Smooth muscle cell (in vitro differentiated cells): ENCODE measurements at regions not wholly inside any gene's neighbourhood (a gene's known extent, or its start where the extent isn't known, plus 50 kb on each side); places are given as distances from the start of the nearest gene placed in this dataset.
"Not testable (repeated sequence)": the region's sequence is repeated elsewhere in the genome, so short reads cannot be mapped to it uniquely, and the experiment has no call there.

Experiments
- DNase-seq: peaks from one replicate; lab custom pipeline; 2025; ENCODE audit not compliant: unreplicated experiment; lab: John Stamatoyannopoulos, UW
- H2AFZ ChIP-seq: fragments of 200-600 bp; sonication (generic); 2 replicates; pipeline ENCODE4 v1.6.0; 2016; ENCODE audit warnings: antibody characterized with exemption, low read depth, mild to moderate bottlenecking
- H3F3A ChIP-seq: fragments of 200-600 bp; sonication (generic); 2 replicates; pipeline ENCODE4 v1.6.0; 2017; ENCODE audit warnings: antibody characterized with exemption, low read depth
- H3K27ac ChIP-seq: fragments of 200-600 bp; sonication (generic); 2 replicates; pipeline ENCODE4 v1.5.1; 2016; ENCODE audit warnings: low read depth, mild to moderate bottlenecking
- H3K27me3 ChIP-seq: fragments of 200-600 bp; sonication (generic); 2 replicates; pipeline ENCODE4 v1.6.1; 2016; ENCODE audit warnings: low read depth, mild to moderate bottlenecking
- H3K36me3 ChIP-seq: fragments of 200-600 bp; sonication (generic); 2 replicates; pipeline ENCODE4 v1.5.1; 2016; ENCODE audit warnings: low read depth
- H3K4me1 ChIP-seq: fragments of 200-600 bp; sonication (generic); 2 replicates; pipeline ENCODE4 v1.5.1; 2016; ENCODE audit warnings: low read depth
- H3K4me2 ChIP-seq: fragments of 200-600 bp; sonication (generic); 2 replicates; pipeline ENCODE4 v1.6.0; 2016; ENCODE audit warnings: mild to moderate bottlenecking
- H3K4me3 ChIP-seq: fragments of 200-600 bp; sonication (generic); 2 replicates; pipeline ENCODE4 v1.5.1; 2016; ENCODE audit warnings: mild to moderate bottlenecking
- H3K79me2 ChIP-seq: fragments of 200-600 bp; sonication (generic); 2 replicates; pipeline ENCODE4 v1.6.0; 2016; ENCODE audit warnings: low read depth, mild to moderate bottlenecking
- H3K9ac ChIP-seq: fragments of 200-600 bp; sonication (generic); 2 replicates; pipeline ENCODE4 v1.6.0; 2016; ENCODE audit warnings: low read depth
- H3K9me3 ChIP-seq: fragments of 200-600 bp; sonication (generic); replicated peaks from 2 replicates; pipeline ENCODE4 v1.5.1; 2016; ENCODE audit warnings: low read depth
- H4K20me1 ChIP-seq: fragments of 200-600 bp; sonication (generic); 2 replicates; pipeline ENCODE4 v1.6.0; 2016; ENCODE audit warnings: low read depth
- CTCF ChIP-seq: fragments of 200-600 bp; sonication (generic); IDR thresholded peaks from 2 replicates; pipeline ENCODE4 v1.5.1; 2017; ENCODE audit warnings: borderline replicate concordance, mild to moderate bottlenecking, antibody characterized with exemption; ENCODE audit not compliant: insufficient read depth, poor library complexity, severe bottlenecking
- WGBS: methylation state at CpG from one replicate; pipeline ENCODE4 v1.1.7; 2016; ENCODE audit warnings: low lambda C conversion rate; 5-methylcytosine and 5-hydroxymethylcytosine counted together

GRCh38 chr3:153809097-153809496 lies 312.1 kb upstream of the ARHGEF26 start:
- Histone ChIP-seq H3K9me3 (no peaks in the 10 kb centered on the region), H3K79me2 (no peaks in the 10 kb centered on the region), H3K27ac (no peak overlapping the region), H3K9ac (no peak overlapping the region), H3K4me1 (no peaks in the 10 kb centered on the region), H3K4me2 (no peak overlapping the region), H3K4me3 (no peak overlapping the region), H3K27me3 (peaks cover 8% of the 10 kb centered on the region), H4K20me1 (no peaks in the 10 kb centered on the region), H2AFZ (no peak overlapping the region), H3F3A (no peaks in the 10 kb centered on the region), H3K36me3 (no peaks in the 10 kb centered on the region)
- no peak for DNase-seq
- TF ChIP-seq CTCF = no peak
- 50% methylated on average over 2 of the region's 2 CpGs for WGBS

GRCh38 chr3:153818338-153818737 lies 302.9 kb upstream of the ARHGEF26 start:
- DNase-seq = no peak
- no peak overlapping the region for H2AFZ ChIP-seq
- no peak for TF ChIP-seq CTCF
- H3F3A ChIP-seq = no peaks in the 10 kb centered on the region
- H4K20me1 ChIP-seq = no peaks in the 10 kb centered on the region
- no peaks in the 10 kb centered on the region for H3K27me3 ChIP-seq
- no peak overlapping the region for H3K4me3 ChIP-seq
- H3K79me2 ChIP-seq = no peaks in the 10 kb centered on the region
- no peaks in the 10 kb centered on the region for H3K9me3 ChIP-seq
- no peaks in the 10 kb centered on the region for H3K36me3 ChIP-seq
- no peak overlapping the region for H3K9ac ChIP-seq
- H3K27ac ChIP-seq = no peak overlapping the region
- no peaks in the 10 kb centered on the region for H3K4me1 ChIP-seq
- no peak overlapping the region for H3K4me2 ChIP-seq

GRCh38 chr3:153820035-153820434 lies 301.2 kb upstream of the ARHGEF26 start:
- H3K4me1 ChIP-seq = no peaks in the 10 kb centered on the region
- H3K27me3 ChIP-seq = no peaks in the 10 kb centered on the region
- H3K36me3 ChIP-seq = no peaks in the 10 kb centered on the region
- H3K4me2 ChIP-seq = no peak overlapping the region
- no peak overlapping the region for H3K9ac ChIP-seq
- no peak for TF ChIP-seq CTCF
- no peaks in the 10 kb centered on the region for H4K20me1 ChIP-seq
- no peaks in the 10 kb centered on the region for H3K79me2 ChIP-seq
- H3K4me3 ChIP-seq = no peak overlapping the region
- no peak overlapping the region for H3K27ac ChIP-seq
- no peaks in the 10 kb centered on the region for H3F3A ChIP-seq
- no peak for DNase-seq
- no peak overlapping the region for H2AFZ ChIP-seq
- H3K9me3 ChIP-seq = no peaks in the 10 kb centered on the region

- not testable (repeated sequence) for H3K9me3 ChIP-seq, H3K4me2 ChIP-seq, H3K27ac ChIP-seq, H3K27me3 ChIP-seq, H3K4me1 ChIP-seq, H3K4me3 ChIP-seq, H2AFZ ChIP-seq, H3K9ac ChIP-seq, H3K79me2 ChIP-seq, H3K36me3 ChIP-seq, H3F3A ChIP-seq, DNase-seq, H4K20me1 ChIP-seq
- 89% methylated on average over 3 of the region's 3 CpGs for WGBS
Observed at GRCh38 chr3:153828346-153828745, 292.8 kb upstream of the ARHGEF26 start.
